ENCODE measurements at regions not wholly inside any gene's neighbourhood (a gene's known extent, or its start where the extent isn't known, plus 50 kb on each side); places are given as distances from the start of the nearest gene placed in this dataset.

GRCh38 chr4:188218392-188218791 is 79.2 kb downstream of the TRIML1 start:
- H3K27ac ChIP-seq = no peak overlapping the region
- no peak for ATAC-seq (ENCODE audit: insufficient number of reproducible peaks, low FRiP score, low read depth)
- H3K4me1 ChIP-seq (ENCODE audit: control insufficient read depth in 1 of 2, low read depth in 2 of 2) = no peaks in the 10 kb centered on the region
- H3K9me3 ChIP-seq = no peaks in the 10 kb centered on the region
- H3K36me3 ChIP-seq = no peaks in the 10 kb centered on the region
- no peak for DNase-seq (ENCODE audit: low spot score)
- TF ChIP-seq CTCF (IDR thresholded peaks at IDR 0.05) = no peak
- H3K27me3 ChIP-seq (replicated peaks; ENCODE audit: insufficient read depth) = no peaks in the 10 kb centered on the region
- no peak overlapping the region for H3K4me3 ChIP-seq

GRCh38 chr4:188220006-188220405 is 80.8 kb downstream of the TRIML1 start:
- no peak for ATAC-seq (ENCODE audit: insufficient number of reproducible peaks, low FRiP score, low read depth)
- no peak for DNase-seq (ENCODE audit: low spot score)
- no peak overlapping the region for H3K4me3 ChIP-seq
- no peak overlapping the region for H3K27ac ChIP-seq
- TF ChIP-seq CTCF (IDR thresholded peaks at IDR 0.05) = no peak
- no peaks in the 10 kb centered on the region for H3K9me3 ChIP-seq
- H3K36me3 ChIP-seq = no peaks in the 10 kb centered on the region
- no peaks in the 10 kb centered on the region for H3K27me3 ChIP-seq (replicated peaks; ENCODE audit: insufficient read depth)
- H3K4me1 ChIP-seq (ENCODE audit: control insufficient read depth in 1 of 2, low read depth in 2 of 2) = no peaks in the 10 kb centered on the region

DNA sequence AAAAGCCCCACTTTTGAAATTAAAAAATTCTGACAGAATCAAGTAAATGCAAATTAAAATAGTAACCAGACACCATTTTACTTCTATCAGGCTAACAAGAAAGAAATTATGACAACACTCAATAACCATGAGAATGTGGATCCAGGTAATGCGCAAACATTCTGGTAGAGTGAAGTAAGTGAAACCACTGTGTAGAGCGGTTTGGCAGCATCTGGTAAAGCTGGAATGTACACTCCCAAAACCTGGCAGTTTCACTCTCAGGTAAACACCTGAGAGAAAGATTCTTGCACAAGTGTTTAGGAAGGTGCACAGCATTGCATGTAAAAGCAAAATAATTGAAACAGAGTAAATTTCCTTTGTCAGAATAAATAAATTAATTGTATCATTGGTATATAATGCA is 81.8 kb downstream of the TRIML1 start:
- no peaks in the 10 kb centered on the region for H3K9me3 ChIP-seq
- no peak for ATAC-seq (ENCODE audit: insufficient number of reproducible peaks, low FRiP score, low read depth)
- TF ChIP-seq CTCF (IDR thresholded peaks at IDR 0.05) = no peak

GRCh38 chr4:188228279-188228678 is 89.0 kb downstream of the TRIML1 start:
- no peaks in the 10 kb centered on the region for H3K9me3 ChIP-seq
- no peak overlapping the region for H3K27ac ChIP-seq
- no peak for TF ChIP-seq CTCF (IDR thresholded peaks at IDR 0.05)
- ATAC-seq (ENCODE audit: insufficient number of reproducible peaks, low FRiP score, low read depth) = no peak
- H3K4me1 ChIP-seq (ENCODE audit: control insufficient read depth in 1 of 2, low read depth in 2 of 2) = no peaks in the 10 kb centered on the region
- DNase-seq (ENCODE audit: low spot score) = no peak
- no peak overlapping the region for H3K4me3 ChIP-seq
- H3K36me3 ChIP-seq = no peaks in the 10 kb centered on the region
- H3K27me3 ChIP-seq (replicated peaks; ENCODE audit: insufficient read depth) = no peaks in the 10 kb centered on the region

More for the DNA sequence above, 81.8 kb downstream of the TRIML1 start:
- no peaks in the 10 kb centered on the region for H3K4me1 ChIP-seq (ENCODE audit: control insufficient read depth in 1 of 2, low read depth in 2 of 2)
- H3K4me3 ChIP-seq = no peak overlapping the region
- DNase-seq (ENCODE audit: low spot score) = no peak
- no peak overlapping the region for H3K27ac ChIP-seq
- H3K36me3 ChIP-seq = no peaks in the 10 kb centered on the region
- no peaks in the 10 kb centered on the region for H3K27me3 ChIP-seq (replicated peaks; ENCODE audit: insufficient read depth)

DNA sequence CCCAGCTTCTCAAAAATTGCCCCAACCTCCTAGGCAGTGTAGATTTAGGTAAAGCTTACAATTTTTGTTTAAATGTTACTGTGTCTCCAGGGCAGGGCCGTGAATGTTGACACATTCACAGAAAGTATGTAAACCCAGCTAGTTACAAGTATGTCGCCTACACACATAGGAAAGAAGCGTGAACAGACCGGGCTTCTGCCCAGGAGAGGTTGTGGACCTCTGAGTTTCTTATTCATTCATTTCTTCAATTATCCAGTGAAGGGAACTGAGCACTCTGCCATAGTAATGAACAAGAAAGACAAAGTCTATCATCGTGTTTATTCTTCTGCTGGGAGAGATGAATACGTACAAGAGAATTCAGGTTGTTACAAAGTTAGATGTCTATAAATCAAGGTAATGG is 93.2 kb downstream of the TRIML1 start:
- TF ChIP-seq CTCF (IDR thresholded peaks at IDR 0.05) = no peak
- Histone ChIP-seq H3K4me3 (no peak overlapping the region), H3K27me3 (replicated peaks; ENCODE audit: insufficient read depth) (no peaks in the 10 kb centered on the region), H3K36me3 (no peaks in the 10 kb centered on the region), H3K27ac (no peak overlapping the region), H3K4me1 (ENCODE audit: control insufficient read depth in 1 of 2, low read depth in 2 of 2) (no peaks in the 10 kb centered on the region), H3K9me3 (no peaks in the 10 kb centered on the region)
- ATAC-seq (ENCODE audit: insufficient number of reproducible peaks, low FRiP score, low read depth) (no peak), DNase-seq (ENCODE audit: low spot score) (no peak)
